NCI-H2227 (cell line): ENCODE measurements at regions not wholly inside any gene's neighbourhood (a gene's known extent, or its start where the extent isn't known, plus 50 kb on each side); places are given as distances from the start of the nearest gene placed in this dataset.
"Not testable (repeated sequence)": the region's sequence is repeated elsewhere in the genome, so short reads cannot be mapped to it uniquely, and the experiment has no call there.

Source experiments
- DNase-seq: peaks from one replicate; lab custom pipeline; 2025; ENCODE audit not compliant: unreplicated experiment; lab: John Stamatoyannopoulos, UW

- no peak for DNase-seq
Measured at GRCh38 chr17:77796176-77796860, 162.2 kb upstream of the TNRC6C start.

GRCh38 chr17:77798031-77798430, 160.5 kb upstream of the TNRC6C start:
- DNase-seq, result no peak

DNA sequence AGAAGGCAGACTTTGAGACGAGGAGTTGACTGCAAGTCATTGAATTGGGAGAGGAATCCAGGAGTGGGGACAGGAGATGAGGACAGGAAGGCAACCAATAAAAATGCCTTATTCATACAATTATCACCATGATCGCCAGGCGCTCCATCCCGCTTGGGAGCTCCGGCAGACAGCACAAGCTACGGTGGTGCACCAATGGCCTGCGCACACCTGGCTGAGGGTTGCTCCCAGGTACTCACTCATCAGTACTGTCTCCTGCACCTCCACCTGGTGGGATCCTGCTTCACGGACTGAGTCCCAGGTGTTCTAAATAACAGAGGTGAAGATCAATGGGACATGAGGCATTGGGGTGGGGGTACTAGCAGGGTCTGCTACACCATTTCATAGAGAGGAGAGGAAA, 160.0 kb upstream of the TNRC6C start:
- DNase-seq, result no peak

DNA sequence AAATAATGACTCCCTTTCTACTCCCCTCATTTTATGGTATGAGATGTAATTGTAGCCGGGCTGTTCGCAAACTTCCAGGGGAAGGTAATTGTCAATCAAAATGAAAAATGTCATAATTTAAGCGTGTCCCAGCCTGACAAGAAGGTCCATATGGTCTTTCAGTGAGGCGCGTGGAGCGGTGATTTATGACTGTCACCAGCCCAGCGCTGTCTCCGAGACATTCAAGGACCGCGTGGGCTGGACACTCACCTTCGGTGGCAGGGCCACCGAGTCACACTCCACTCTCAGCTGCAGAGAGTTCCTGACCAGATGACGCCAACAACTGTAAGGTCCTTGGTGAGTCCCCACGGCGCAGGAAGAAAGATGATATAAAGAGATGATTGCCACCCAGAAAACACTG, 157.7 kb upstream of the TNRC6C start:
- peak; percentile 47 for DNase-seq

DNA sequence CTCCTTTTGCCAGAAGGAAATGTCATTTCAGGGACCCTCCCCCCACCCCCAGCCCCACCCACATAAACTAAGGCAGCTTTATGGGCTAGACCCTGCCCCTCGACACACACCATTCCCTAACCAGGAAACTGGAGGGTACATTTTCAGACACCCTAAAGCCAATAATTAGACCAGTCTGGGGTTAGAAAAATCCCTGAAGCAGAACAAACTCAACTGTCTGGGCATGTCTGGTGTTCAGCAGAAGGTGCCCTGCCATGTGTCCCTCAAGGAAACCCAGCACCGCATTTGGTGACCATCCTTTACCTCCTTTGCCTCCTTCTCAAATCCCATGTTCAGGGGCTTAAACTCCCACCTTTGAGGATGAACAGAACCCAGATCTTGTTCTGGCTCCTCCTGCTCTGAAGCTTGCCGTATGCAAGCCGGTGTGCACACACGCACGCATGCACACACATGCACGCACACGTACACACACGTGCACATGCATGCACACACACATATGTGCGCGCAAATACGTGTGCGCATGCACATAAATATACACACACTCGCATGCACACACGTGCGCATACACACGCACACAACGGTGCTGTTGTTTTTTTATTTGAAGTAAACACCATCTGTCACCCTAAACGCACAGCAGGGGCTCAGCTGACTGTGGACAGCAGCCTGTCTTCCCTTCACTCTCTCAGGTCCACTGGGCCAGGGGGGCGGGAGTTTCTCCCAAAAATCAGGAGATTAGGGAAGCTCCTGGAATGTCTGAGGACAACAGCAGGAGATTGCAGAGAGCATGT, 156.8 kb upstream of the TNRC6C start:
- DNase-seq, result no peak

DNA sequence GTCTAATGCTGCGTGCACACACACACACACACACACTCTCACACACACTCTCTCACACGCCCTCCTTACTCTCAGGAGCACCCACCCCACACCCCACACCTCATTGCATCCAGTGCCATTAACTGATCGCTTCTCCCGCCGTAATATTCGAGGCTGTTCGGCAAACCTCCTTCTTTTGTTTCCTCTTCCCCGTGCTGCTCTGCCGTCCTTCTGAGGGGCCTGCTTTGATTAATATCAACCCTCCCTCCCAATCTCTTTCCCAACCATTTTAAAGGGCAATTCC, 156.2 kb upstream of the TNRC6C start:
- DNase-seq, result peak; percentile 83

DNA sequence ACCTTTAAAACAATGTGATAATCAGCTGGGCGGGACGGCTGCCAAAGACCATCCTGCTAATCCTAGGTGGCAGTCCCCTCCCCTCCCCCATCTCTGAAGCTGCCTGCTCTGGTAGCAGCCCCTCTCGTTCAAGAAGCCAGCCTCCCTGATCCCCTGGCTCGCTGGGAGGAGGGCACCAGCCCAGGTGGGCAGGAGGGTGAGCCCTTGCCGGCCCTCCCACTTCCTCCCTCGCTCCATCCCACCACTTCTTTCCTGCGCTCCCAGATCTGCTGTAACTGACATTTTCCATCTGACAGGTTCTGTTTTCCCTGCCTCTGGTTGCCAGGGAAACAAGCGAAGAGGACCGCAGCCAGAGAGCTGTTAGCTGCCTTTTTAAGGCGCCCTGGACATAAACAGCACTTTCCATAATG, 155.7 kb upstream of the TNRC6C start:
- peak; percentile 94 for DNase-seq

DNA sequence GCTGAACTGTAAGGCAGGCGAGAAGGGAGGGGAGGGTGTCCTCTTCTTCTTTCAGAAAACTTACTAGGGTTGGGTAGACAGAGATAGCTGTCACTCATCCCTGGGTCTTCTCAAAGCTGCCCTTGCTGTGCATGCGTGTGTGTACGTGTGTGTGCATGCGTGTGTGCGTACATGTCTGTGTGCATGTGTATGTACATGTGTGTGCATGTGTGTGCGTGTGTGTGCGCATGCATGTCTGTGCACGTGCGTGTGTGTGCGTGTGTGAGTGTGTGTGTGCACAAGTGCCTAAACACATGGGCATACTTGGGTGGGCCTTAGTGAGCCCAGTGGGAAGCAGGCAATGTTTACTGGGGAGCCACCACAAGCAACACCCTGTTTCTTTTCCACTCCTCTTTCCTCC, 154.8 kb upstream of the TNRC6C start:
- DNase-seq, result no peak

DNA sequence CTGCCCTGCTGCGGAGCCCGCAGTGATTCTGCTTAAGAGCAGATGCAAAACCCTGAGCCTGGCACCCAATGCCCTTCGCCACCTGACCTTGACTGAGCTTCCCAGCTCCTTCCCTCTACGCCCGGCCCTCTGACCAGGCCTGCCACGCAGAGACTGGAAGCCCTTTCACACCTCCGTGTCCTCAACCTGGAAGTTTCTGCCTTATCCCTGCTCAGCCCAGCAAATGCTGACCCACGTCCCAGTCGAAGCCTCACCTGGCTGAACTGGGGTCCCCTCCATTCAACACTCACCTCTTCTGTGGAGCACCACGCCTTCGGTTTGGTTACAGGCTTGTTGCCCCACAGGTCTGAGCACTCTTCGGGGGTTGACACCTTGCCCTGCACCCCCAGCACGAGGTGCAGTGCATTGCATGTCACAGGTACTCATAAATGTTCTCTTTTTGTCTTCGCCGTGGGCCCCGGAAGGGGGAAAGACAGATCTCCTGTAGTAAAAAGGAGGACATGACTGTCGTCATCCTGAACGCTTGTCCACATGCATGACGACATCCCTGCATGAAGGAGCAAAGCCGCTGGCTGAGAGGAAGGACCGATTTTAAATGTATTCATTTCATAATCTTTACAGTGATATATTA, 153.6 kb upstream of the TNRC6C start:
- DNase-seq, result no peak

DNA sequence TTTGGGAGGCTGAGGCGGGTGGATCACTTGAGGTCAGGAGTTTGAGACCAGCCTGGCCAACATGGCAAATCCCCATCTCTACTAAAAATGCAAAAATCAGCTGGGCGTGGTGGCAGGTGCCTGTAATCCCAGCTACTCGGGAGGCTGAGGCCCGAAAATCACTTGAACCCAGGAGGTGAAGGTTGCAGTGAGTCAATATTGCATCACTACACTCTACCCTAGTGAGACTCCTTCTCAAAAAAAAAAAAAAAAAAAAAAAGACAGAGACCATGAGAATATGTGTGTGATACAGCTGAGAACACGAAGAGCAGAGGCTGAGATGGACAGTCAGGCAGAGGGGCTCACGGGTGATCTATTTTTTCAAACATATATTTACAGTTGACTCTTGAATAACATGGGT, 152.5 kb upstream of the TNRC6C start:
- not testable (repeated sequence) for DNase-seq

- DNase-seq, result no peak
Measured at GRCh38 chr17:77807051-77807745, 151.3 kb upstream of the TNRC6C start.

DNA sequence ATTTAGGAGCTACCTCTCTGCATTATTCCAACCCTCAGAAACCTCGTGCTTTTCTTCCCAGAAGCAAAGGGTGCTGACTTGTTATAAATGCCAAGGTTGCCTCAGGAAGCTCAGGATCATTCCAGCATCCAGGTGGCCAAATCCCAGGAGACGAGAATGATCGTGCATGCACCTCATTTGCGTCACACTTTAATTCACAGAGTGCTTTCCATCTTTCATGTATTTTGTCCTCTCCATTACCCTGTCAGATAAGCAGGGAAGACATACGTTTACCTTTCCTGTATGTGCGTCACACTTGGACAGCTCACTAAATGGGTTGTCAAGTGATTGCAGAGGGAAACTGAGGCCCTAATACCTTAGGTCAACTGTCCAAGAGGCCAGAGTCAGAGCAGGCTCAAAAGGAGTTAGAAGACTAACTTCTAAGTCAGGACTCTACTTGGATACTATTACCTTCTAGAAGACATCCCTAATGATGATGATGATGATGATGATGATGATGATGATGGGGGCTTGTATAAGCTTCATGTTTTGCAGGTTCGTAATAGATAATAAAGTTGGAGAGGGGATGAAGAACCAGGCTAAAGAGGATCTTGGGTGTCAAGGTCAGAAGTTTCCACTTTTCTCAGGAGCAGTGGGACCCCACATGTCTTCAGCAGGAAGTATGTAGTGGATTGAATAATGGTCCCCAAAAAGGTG, 150.6 kb upstream of the TNRC6C start:
- no peak for DNase-seq

- DNase-seq, result no peak
Measured at GRCh38 chr17:77808686-77809425, 149.6 kb upstream of the TNRC6C start.

DNA sequence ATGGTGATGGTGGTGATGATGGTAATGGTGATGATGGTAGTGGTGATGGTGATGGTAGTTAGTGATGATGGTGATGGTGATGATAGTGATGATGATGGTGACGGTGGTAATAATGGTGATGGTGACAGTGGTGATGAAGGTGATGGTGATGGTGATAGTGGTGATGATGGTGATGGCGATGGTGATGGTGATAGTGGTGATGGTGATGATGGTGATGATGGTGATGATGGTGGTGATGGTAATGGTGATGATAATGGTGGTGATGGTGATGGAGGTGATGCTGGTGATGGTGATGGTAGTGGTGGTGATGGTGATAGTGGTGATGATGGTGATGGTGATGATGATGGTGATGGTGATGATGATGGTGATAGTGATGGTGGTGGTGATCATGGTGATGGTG, 148.7 kb upstream of the TNRC6C start:
- no peak for DNase-seq

DNA sequence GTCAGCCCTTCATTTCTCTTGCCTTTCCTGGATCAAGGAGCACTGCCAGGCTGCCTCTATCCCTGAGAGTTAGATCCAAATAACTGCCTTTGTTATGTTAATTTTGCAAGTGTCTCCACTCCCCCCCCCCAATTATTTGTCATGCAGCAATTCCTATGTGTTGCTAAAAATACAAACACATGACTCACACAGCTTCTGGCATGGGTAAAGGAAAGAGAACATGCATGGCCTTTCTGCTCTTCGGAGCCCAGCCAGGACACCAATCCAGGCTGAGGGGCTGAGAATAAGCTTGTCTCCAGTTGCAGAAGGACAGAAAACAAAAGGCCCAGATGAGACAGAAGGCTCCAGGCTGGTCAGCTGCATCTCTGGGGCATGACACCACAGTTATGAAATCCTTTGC, 148.0 kb upstream of the TNRC6C start:
- DNase-seq, result no peak

- no peak for DNase-seq
Measured at GRCh38 chr17:77811521-77811920, 147.0 kb upstream of the TNRC6C start.

- no peak for DNase-seq
Measured at GRCh38 chr17:77814091-77814772, 144.3 kb upstream of the TNRC6C start.

- DNase-seq, result peak; percentile 13
Measured at GRCh38 chr17:77815127-77815905, 143.2 kb upstream of the TNRC6C start.

GRCh38 chr17:77817953-77818352, 140.6 kb upstream of the TNRC6C start:
- DNase-seq, result no peak
